CD4-positive, CD25-positive, alpha-beta regulatory T cell (primary cell): ENCODE measurements at regions not wholly inside any gene's neighbourhood (a gene's known extent, or its start where the extent isn't known, plus 50 kb on each side); places are given as distances from the start of the nearest gene placed in this dataset.
"Not testable (repeated sequence)": the region's sequence is repeated elsewhere in the genome, so short reads cannot be mapped to it uniquely, and the experiment has no call there.

Experiments
- ATAC-seq, 2 donors: fragments of 150-1000 bp; cut with Tn5 transposase; one replicate each; pipeline ENCODE4 v1.10.0; 2021; ENCODE audit warnings: low read depth in 2 of 2, moderate number of reproducible peaks in 2 of 2, moderate library complexity in 1 of 2
- DNase-seq, 3 donors: peaks; one replicate each; pipeline versions ENCODE4 v3.0.0 to v3.0.0-alpha.2; 2012 to 2022; ENCODE audit warnings: mixed read lengths in 1 of 3
- H3K27ac ChIP-seq: one replicate; pipeline ENCODE4 v1.7.0; 2013; ENCODE audit warnings: mild to moderate bottlenecking, low read length; ENCODE audit not compliant: insufficient read depth, poor library complexity, severe bottlenecking
- H3K27me3 ChIP-seq: one replicate; pipeline ENCODE4 v1.7.0; 2013; ENCODE audit warnings: low read length; ENCODE audit not compliant: control insufficient read depth, insufficient read depth
- H3K36me3 ChIP-seq: one replicate; pipeline ENCODE4 v1.7.0; 2013; ENCODE audit warnings: mild to moderate bottlenecking, low read length, moderate library complexity; ENCODE audit not compliant: control insufficient read depth, insufficient read depth
- H3K4me1 ChIP-seq: 2 replicates; pipeline ENCODE4 v1.7.0; 2013; ENCODE audit warnings: mild to moderate bottlenecking, low read length; ENCODE audit not compliant: insufficient read depth, control insufficient read depth, poor library complexity, severe bottlenecking
- H3K4me3 ChIP-seq: one replicate; pipeline ENCODE4 v1.7.0; 2013; ENCODE audit warnings: low read depth, mild to moderate bottlenecking, low read length, moderate library complexity
- H3K9me3 ChIP-seq, 2 experiments: 1 replicate in 1 of 2; 2 replicates in 1 of 2; pipeline ENCODE4 v1.7.0; 2013; ENCODE audit warnings: low read length in 2 of 2, mild to moderate bottlenecking in 1 of 2, moderate library complexity in 1 of 2; ENCODE audit not compliant: control insufficient read depth in 2 of 2
- H3K27ac Mint-ChIP-seq, 3 donors: one replicate each; pipeline ENCODE4 v1.8.0; 2020 to 2022; ENCODE audit warnings: mild to moderate bottlenecking in 3 of 3, mixed read lengths in 3 of 3, moderate library complexity in 2 of 3
- H3K27me3 Mint-ChIP-seq: one replicate; pipeline ENCODE4 v1.8.0; 2022; ENCODE audit warnings: mild to moderate bottlenecking, mixed read lengths
- H3K36me3 Mint-ChIP-seq: one replicate; pipeline ENCODE4 v1.8.0; 2020; ENCODE audit warnings: mixed read lengths
- H3K4me1 Mint-ChIP-seq, 4 donors: one replicate each; pipeline ENCODE4 v1.8.0; 2020 to 2022; ENCODE audit warnings: mixed read lengths in 4 of 4, mild to moderate bottlenecking in 1 of 4
- H3K4me3 Mint-ChIP-seq, 4 donors: one replicate each; pipeline ENCODE4 v1.8.0; 2020 to 2022; ENCODE audit warnings: mild to moderate bottlenecking in 4 of 4, mixed read lengths in 4 of 4, moderate library complexity in 3 of 4
- H3K9me3 Mint-ChIP-seq, 7 donors: one replicate each; pipeline ENCODE4 v1.8.0; 2020 to 2022; ENCODE audit warnings: mixed read lengths in 7 of 7, mild to moderate bottlenecking in 3 of 7, moderate library complexity in 2 of 7

DNA sequence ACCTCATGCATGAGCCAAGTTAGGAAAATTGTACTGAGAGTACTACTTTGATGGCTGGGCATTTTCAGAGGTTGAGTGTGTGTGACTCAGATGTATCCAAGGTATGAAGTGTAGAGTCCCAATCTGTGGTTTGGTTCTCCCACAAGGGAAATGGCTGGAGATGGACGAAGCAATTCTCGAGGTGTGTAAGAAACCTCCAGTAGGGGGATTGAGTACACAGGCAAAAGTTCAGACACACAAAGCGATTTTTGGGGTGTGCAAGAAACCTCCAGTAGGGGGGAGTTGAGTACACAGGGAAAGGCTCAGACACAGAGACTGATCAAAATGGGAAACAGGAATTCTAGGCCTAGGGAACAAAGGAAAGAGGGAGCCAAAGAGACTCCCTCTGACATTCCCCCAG lies 1536.3 kb downstream of the FAM181B start:
- ATAC-seq (no peak), DNase-seq (no peak)
- Mint-ChIP-seq H3K27ac (no peak overlapping the region), H3K9me3 (peaks cover 0 to 28% (median 14%) of the 10 kb centered on the region in 7 donors), H3K36me3 (no peaks in the 10 kb centered on the region), H3K27me3 (no peaks in the 10 kb centered on the region), H3K4me3 (no peak overlapping the region), H3K4me1 (no peaks in the 10 kb centered on the region)
- Histone ChIP-seq H3K27ac (no peak overlapping the region), H3K4me1 (no peaks in the 10 kb centered on the region), H3K9me3 (peaks cover 0 to 24% of the 10 kb centered on the region in 2 experiments), H3K36me3 (no peaks in the 10 kb centered on the region), H3K27me3 (no peaks in the 10 kb centered on the region), H3K4me3 (no peak overlapping the region)

DNA sequence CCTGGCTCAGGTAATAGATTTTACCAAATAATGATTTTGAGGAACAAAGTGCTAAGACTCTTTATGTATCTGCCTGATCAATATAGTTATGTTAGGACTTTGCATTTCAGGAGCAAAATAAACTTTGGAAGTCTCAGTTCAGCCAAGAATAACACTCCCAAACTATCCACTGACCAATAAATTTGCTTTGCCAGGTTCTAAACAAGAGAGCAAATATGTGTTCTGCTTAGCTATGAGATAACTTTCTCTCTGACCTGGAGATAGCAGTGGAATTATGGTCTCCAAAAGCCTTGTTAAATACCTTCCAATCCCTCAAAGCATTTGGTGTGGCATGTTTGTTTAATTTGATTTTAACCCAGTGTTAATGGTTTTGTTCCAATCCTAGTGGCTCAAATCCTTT lies 1541.1 kb downstream of the FAM181B start:
- ATAC-seq, result no peak
- Histone ChIP-seq H3K9me3 (peaks cover 0 to 9% of the 10 kb centered on the region in 2 experiments), H3K4me1 (no peaks in the 10 kb centered on the region)

DNA sequence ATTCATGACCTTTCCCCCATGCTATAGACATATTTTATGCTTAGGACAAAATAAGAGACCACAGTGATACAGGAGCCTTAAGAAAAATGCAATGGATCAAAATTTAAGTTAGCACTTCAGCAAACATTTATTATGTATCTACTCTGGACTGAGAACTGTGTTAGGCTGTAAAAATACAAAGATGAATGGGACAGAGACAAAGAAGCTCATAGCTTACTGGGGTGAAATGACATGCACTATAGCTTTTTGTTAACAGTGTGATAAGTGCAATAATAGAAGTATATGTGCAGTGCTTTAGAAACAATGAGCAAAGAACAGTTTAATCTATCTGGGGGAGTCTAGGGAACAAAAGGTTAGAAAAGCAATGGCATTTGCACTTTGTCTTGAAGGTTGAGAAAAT lies 1543.1 kb downstream of the FAM181B start:
- H3K4me3 ChIP-seq, result no peak overlapping the region

More for the DNA sequence above, 1541.1 kb downstream of the FAM181B start:
- Histone ChIP-seq H3K27ac (no peak overlapping the region), H3K4me3 (no peak overlapping the region), H3K27me3 (no peaks in the 10 kb centered on the region), H3K36me3 (no peaks in the 10 kb centered on the region)
- no peak for DNase-seq
- H3K4me3 Mint-ChIP-seq, result no peak overlapping the region
- H3K27me3 Mint-ChIP-seq, result no peaks in the 10 kb centered on the region
- H3K27ac Mint-ChIP-seq, result no peak overlapping the region
- H3K36me3 Mint-ChIP-seq, result no peaks in the 10 kb centered on the region
- no peaks in the 10 kb centered on the region for H3K4me1 Mint-ChIP-seq
- H3K9me3 Mint-ChIP-seq, result peaks cover 4 to 23% (median 8%) of the 10 kb centered on the region in 7 donors

DNA sequence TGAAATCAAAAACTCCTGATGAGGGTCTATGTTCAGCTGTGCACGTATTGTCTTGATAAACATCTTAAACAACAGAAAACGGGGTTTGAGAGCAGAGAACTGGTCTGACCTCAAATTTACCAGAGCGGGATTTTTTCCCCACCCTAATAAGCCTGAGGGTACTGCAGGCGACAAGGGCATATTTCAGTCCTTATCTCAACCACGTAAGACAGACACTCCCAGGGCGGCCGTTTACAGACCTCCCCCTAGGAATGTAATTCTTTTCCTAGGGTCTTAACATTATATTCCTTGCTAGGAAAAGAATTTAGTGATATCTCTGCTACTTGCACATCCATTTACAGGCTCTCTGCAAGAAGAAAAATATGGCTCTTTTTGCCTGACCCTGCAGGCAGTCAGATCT lies 1546.6 kb downstream of the FAM181B start:
- H3K27me3 ChIP-seq, H3K27ac Mint-ChIP-seq, H3K36me3 ChIP-seq, H3K9me3 ChIP-seq, H3K4me3 ChIP-seq, H3K4me1 ChIP-seq, DNase-seq, H3K27me3 Mint-ChIP-seq, H3K4me1 Mint-ChIP-seq, ATAC-seq, H3K4me3 Mint-ChIP-seq, H3K27ac ChIP-seq, H3K36me3 Mint-ChIP-seq: not testable (repeated sequence)
- H3K9me3 Mint-ChIP-seq, result peaks cover 5 to 33% (median 7%) of the 10 kb centered on the region in 7 donors

More for the DNA sequence above, 1543.1 kb downstream of the FAM181B start:
- H3K27me3 Mint-ChIP-seq, result no peaks in the 10 kb centered on the region
- no peaks in the 10 kb centered on the region for H3K36me3 ChIP-seq
- H3K9me3 ChIP-seq, result no peaks in the 10 kb centered on the region
- H3K9me3 Mint-ChIP-seq, result peaks cover 4 to 21% (median 8%) of the 10 kb centered on the region in 7 donors
- ATAC-seq (no peak), DNase-seq (no peak)
- H3K27ac Mint-ChIP-seq, result no peak overlapping the region
- H3K27me3 ChIP-seq, result no peaks in the 10 kb centered on the region
- no peak overlapping the region for H3K27ac ChIP-seq
- no peaks in the 10 kb centered on the region for H3K4me1 ChIP-seq
- no peaks in the 10 kb centered on the region for H3K4me1 Mint-ChIP-seq
- no peak overlapping the region for H3K4me3 Mint-ChIP-seq
- H3K36me3 Mint-ChIP-seq, result no peaks in the 10 kb centered on the region

DNA sequence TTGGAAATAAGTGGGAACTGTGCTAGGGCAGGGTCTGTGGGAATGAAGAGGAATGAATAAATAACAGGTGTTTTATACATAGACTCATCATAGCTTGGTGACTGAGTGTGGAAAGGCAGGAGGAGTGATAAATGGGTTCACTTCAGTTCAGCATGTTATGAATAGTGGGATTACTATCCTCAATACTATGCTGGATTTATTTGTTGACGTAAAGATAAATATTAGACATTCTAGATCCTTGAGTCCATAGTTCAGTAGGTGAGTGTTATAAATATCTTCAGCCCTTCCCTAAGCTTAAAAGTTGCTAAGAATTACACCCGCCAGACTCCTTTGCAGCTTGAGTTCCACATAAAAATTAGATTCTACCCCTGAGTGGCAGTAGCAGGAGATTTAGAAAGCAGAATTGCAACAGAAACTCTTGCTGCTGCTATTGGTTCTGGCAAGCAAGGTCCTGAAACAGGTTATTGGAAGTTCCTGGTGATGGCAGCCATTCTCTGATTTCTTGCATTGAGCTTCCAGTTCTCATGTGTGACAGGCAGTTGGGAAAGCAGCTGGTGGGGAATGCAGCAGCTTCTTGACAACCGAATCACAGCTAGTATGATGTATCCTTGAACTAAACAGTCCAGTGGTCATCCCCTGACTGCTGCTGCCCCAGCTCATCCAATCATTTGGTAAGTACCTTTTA lies 1558.9 kb downstream of the FAM181B start:
- Mint-ChIP-seq H3K27ac (no peak overlapping the region), H3K27me3 (no peaks in the 10 kb centered on the region), H3K36me3 (no peaks in the 10 kb centered on the region), H3K4me3 (no peak overlapping the region), H3K4me1 (no peaks in the 10 kb centered on the region), H3K9me3 (peaks cover 0 to 6% (median 3%) of the 10 kb centered on the region in 7 donors)
- no peak for ATAC-seq
- no peaks in the 10 kb centered on the region for H3K4me1 ChIP-seq
- H3K36me3 ChIP-seq, result no peaks in the 10 kb centered on the region
- H3K9me3 ChIP-seq, result peaks cover 0 to 3% of the 10 kb centered on the region in 2 experiments
- H3K4me3 ChIP-seq, result no peak overlapping the region
- H3K27me3 ChIP-seq, result no peaks in the 10 kb centered on the region
- DNase-seq, result no peak
- H3K27ac ChIP-seq, result no peak overlapping the region

DNA sequence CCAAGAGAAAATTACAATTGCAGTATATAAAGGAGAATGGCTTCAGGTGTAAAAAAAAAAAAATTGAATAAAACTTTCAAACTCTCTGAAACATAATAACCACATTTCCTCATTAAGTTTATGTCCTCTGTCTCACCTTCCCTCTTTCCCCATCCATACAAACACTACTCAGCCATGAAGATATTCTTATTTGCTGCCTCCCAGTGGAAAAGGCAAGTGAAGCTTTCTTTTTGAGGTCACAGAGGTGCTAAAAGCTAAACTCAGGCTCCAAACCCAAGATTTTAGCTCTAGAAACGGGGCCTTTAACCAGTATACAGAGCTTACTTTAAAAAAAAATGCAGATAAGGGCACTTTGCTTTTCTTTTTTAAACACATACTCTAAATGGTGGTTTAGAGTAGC lies 1568.5 kb downstream of the FAM181B start:
- Histone ChIP-seq H3K9me3 (no peaks in the 10 kb centered on the region), H3K27me3 (no peaks in the 10 kb centered on the region), H3K27ac (no peak overlapping the region), H3K4me3 (no peak overlapping the region), H3K4me1 (no peaks in the 10 kb centered on the region), H3K36me3 (no peaks in the 10 kb centered on the region)
- no peak overlapping the region for H3K4me3 Mint-ChIP-seq
- ATAC-seq (no peak), DNase-seq (no peak)
- H3K36me3 Mint-ChIP-seq, result no peaks in the 10 kb centered on the region
- H3K27ac Mint-ChIP-seq, result no peak overlapping the region
- peaks cover 0 to 5% (median 2%) of the 10 kb centered on the region in 7 donors for H3K9me3 Mint-ChIP-seq
- H3K27me3 Mint-ChIP-seq, result no peaks in the 10 kb centered on the region
- H3K4me1 Mint-ChIP-seq, result no peaks in the 10 kb centered on the region

DNA sequence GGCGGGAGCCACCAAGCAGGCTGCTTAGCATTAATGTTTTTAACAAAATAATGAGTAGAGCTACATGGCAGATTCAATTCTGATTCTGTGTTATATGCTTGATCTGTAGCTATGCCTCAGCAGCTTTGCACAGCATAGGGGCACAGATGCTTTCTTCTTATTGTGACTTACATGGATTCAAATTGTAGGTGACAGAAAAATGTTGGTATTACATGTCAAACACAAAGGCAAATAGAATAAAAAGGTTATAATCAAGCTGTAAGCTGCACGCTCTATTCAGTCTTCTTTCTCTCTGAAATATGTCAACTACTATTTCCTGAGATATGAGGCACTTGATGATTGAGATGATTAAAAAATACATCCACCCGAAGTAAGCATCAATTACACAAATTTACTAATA lies 1573.8 kb downstream of the FAM181B start:
- no peaks in the 10 kb centered on the region for H3K36me3 Mint-ChIP-seq
- Histone ChIP-seq H3K27me3 (no peaks in the 10 kb centered on the region), H3K4me1 (no peaks in the 10 kb centered on the region), H3K9me3 (no peaks in the 10 kb centered on the region), H3K27ac (no peak overlapping the region), H3K36me3 (no peaks in the 10 kb centered on the region), H3K4me3 (no peak overlapping the region)
- H3K4me3 Mint-ChIP-seq, result no peak overlapping the region
- DNase-seq, result no peak
- peaks cover 0 to 9% (median 2%) of the 10 kb centered on the region in 7 donors for H3K9me3 Mint-ChIP-seq
- no peaks in the 10 kb centered on the region for H3K27me3 Mint-ChIP-seq
- ATAC-seq, result no peak
- H3K4me1 Mint-ChIP-seq, result no peaks in the 10 kb centered on the region
- no peak overlapping the region for H3K27ac Mint-ChIP-seq

DNA sequence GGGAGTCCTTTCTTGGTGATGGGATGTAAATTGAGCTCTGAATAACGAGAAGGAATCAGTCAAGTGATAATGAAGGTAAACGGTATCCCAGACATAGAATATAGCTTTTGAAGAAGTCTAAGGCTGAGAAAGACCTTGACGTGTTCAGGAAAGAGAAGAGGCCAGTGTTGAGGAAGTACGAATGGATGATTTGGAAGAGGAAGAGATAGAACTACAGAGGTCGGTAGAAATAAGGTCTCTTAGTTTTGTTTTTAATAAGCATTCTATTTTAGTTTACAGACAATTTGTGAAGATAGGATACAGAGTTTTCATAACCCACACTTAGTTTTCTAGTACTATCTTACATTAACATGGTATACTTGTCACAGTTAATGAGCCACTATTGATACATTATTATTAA lies 1598.1 kb downstream of the FAM181B start:
- Histone ChIP-seq H3K36me3 (no peaks in the 10 kb centered on the region), H3K4me1 (no peaks in the 10 kb centered on the region), H3K27me3 (no peaks in the 10 kb centered on the region), H3K4me3 (no peak overlapping the region), H3K9me3 (peaks cover 0 to 3% of the 10 kb centered on the region in 2 experiments), H3K27ac (no peak overlapping the region)
- peaks cover 0 to 20% (median 4%) of the 10 kb centered on the region in 7 donors for H3K9me3 Mint-ChIP-seq
- no peak for DNase-seq
- no peak for ATAC-seq
- H3K27me3 Mint-ChIP-seq, result no peaks in the 10 kb centered on the region
- peaks cover 0 to 2% (median 0%) of the 10 kb centered on the region in 4 donors for H3K4me1 Mint-ChIP-seq
- H3K4me3 Mint-ChIP-seq, result no peak overlapping the region
- H3K36me3 Mint-ChIP-seq, result no peaks in the 10 kb centered on the region
- H3K27ac Mint-ChIP-seq, result no peak overlapping the region
